OCI-LY1 (cell line): ENCODE measurements at regions not wholly inside any gene's neighbourhood (a gene's known extent, or its start where the extent isn't known, plus 50 kb on each side); places are given as distances from the start of the nearest gene placed in this dataset.

Experiments used
- H2AFZ ChIP-seq: fragments of 200-600 bp; sonication (generic), shearing (Covaris generic); 2 replicates; pipeline ENCODE4 v1.6.0; 2014; ENCODE audit warnings: antibody characterized with exemption, mild to moderate bottlenecking, low read length
- H3F3A ChIP-seq: fragments of 200-600 bp; sonication (generic), shearing (Covaris generic); 2 replicates; pipeline ENCODE4 v1.6.0; 2014; ENCODE audit warnings: mild to moderate bottlenecking, antibody characterized with exemption, low read length, moderate library complexity; ENCODE audit not compliant: insufficient read depth
- H3K27ac ChIP-seq: fragments of 200-600 bp; sonication (generic); 2 replicates; pipeline ENCODE4 v1.5.1; 2014; ENCODE audit warnings: low read length, mixed run types, mild to moderate bottlenecking, low read depth; ENCODE audit not compliant: poor library complexity, severe bottlenecking
- H3K27me3 ChIP-seq: fragments of 200-600 bp; sonication (generic); 2 replicates; pipeline ENCODE4 v1.6.0; 2014; ENCODE audit warnings: antibody characterized with exemption, mild to moderate bottlenecking, low read length, moderate library complexity; ENCODE audit not compliant: insufficient read depth
- H3K36me3 ChIP-seq: fragments of 200-600 bp; sonication (generic); 2 replicates; pipeline ENCODE4 v1.6.1; 2014; ENCODE audit warnings: mild to moderate bottlenecking, antibody characterized with exemption, low read length, moderate library complexity, mixed read lengths; ENCODE audit not compliant: insufficient read depth
- H3K4me1 ChIP-seq: fragments of 200-600 bp; sonication (generic); 2 replicates; pipeline ENCODE4 v1.5.1; 2014; ENCODE audit warnings: mild to moderate bottlenecking, low read length, moderate library complexity; ENCODE audit not compliant: insufficient read depth, severe bottlenecking
- H3K4me2 ChIP-seq: fragments of 200-600 bp; sonication (generic), shearing (Covaris generic); 2 replicates; pipeline ENCODE4 v1.6.1; 2014; ENCODE audit warnings: low read length
- H3K4me3 ChIP-seq: fragments of 200-600 bp; sonication (generic); 2 replicates; pipeline ENCODE4 v1.5.1; 2014; ENCODE audit warnings: low read length, low read depth, mild to moderate bottlenecking, mixed read lengths; ENCODE audit not compliant: poor library complexity, severe bottlenecking
- H3K79me2 ChIP-seq: fragments of 200-600 bp; shearing (Covaris generic); 2 replicates; pipeline ENCODE4 v1.6.1; 2016; ENCODE audit warnings: mixed run types, low read length, mixed read lengths; ENCODE audit not compliant: insufficient read depth
- H3K9ac ChIP-seq: fragments of 200-600 bp; sonication (generic), shearing (Covaris generic); 2 replicates; pipeline ENCODE4 v1.6.1; 2014; ENCODE audit warnings: mild to moderate bottlenecking, low read length, mixed read lengths
- H3K9me2 ChIP-seq: fragments of 200-600 bp; sonication (generic), shearing (Covaris generic); 2 replicates; pipeline ENCODE4 v1.6.1; 2014; ENCODE audit warnings: low read depth, mild to moderate bottlenecking, low read length, mixed read lengths
- H3K9me3 ChIP-seq: fragments of 200-600 bp; shearing (Covaris generic); 2 replicates; pipeline ENCODE4 v1.6.1; 2014; ENCODE audit warnings: low read length, mixed read lengths
- H4K20me1 ChIP-seq: fragments of 200-600 bp; sonication (generic), shearing (Covaris generic); 2 replicates; pipeline ENCODE4 v1.6.0; 2016; ENCODE audit warnings: mild to moderate bottlenecking, low read length; ENCODE audit not compliant: insufficient read depth
- CTCF ChIP-seq: fragments of 200-600 bp; sonication (generic), shearing (Covaris generic); IDR thresholded peaks from 2 replicates; pipeline ENCODE4 v1.5.1; 2017; ENCODE audit warnings: mild to moderate bottlenecking, antibody characterized with exemption, low read length, moderate library complexity, mixed read lengths
- EZH2 ChIP-seq: fragments of 200-600 bp; sonication (generic), shearing (Covaris generic); IDR thresholded peaks from 2 replicates; pipeline ENCODE4 v1.8.0; 2017; ENCODE audit warnings: borderline replicate concordance, mixed run types, mild to moderate bottlenecking, antibody characterized with exemption, low read length, moderate library complexity, mixed read lengths

- H3K27ac ChIP-seq, result peak overlapping the region; percentile 61
- H2AFZ ChIP-seq, result no peak overlapping the region
These were observed 280.2 kb downstream of the KCNJ3 start for GRCh38 chr2:154978710-154979109.

GRCh38 chr2:154978244-154978643 is 279.7 kb downstream of the KCNJ3 start:
- Histone ChIP-seq H3F3A (no peaks in the 10 kb centered on the region), H3K27ac (peak overlapping the region; percentile 61), H3K27me3 (no peaks in the 10 kb centered on the region), H3K79me2 (no peaks in the 10 kb centered on the region), H3K9me3 (0 out of 2 replicates have a peak, but pooled peaks cover 2% of the 10 kb centered on the region), H3K9ac (no peak overlapping the region), H3K4me2 (no peak overlapping the region), H3K4me3 (no peak overlapping the region), H3K36me3 (no peaks in the 10 kb centered on the region), H3K9me2 (no peaks in the 10 kb centered on the region), H2AFZ (no peak overlapping the region), H3K4me1 (peaks cover 53% of the 10 kb centered on the region), H4K20me1 (no peaks in the 10 kb centered on the region)
- TF ChIP-seq EZH2 (no peak), CTCF (no peak)

More at GRCh38 chr2:154978710-154979109, 280.2 kb downstream of the KCNJ3 start:
- H3K4me3 ChIP-seq, result no peak overlapping the region
- TF ChIP-seq CTCF (no peak), EZH2 (no peak)
- no peaks in the 10 kb centered on the region for H3F3A ChIP-seq
- no peaks in the 10 kb centered on the region for H4K20me1 ChIP-seq
- no peak overlapping the region for H3K9ac ChIP-seq
- H3K9me2 ChIP-seq, result no peaks in the 10 kb centered on the region
- H3K27me3 ChIP-seq, result no peaks in the 10 kb centered on the region
- no peaks in the 10 kb centered on the region for H3K79me2 ChIP-seq
- no peak overlapping the region for H3K4me2 ChIP-seq
- H3K36me3 ChIP-seq, result no peaks in the 10 kb centered on the region
- H3K9me3 ChIP-seq, result 0 out of 2 replicates have a peak, but pooled peaks cover 2% of the 10 kb centered on the region
- H3K4me1 ChIP-seq, result peaks cover 53% of the 10 kb centered on the region

GRCh38 chr2:154974041-154974440 is 275.5 kb downstream of the KCNJ3 start:
- H4K20me1 ChIP-seq, result no peaks in the 10 kb centered on the region
- H3K4me3 ChIP-seq, result peak overlapping the region; percentile 42
- H2AFZ ChIP-seq, result peak overlapping the region; percentile 80
- peak overlapping the region; percentile 16 for H3K9ac ChIP-seq
- no peaks in the 10 kb centered on the region for H3K79me2 ChIP-seq
- peaks cover 57% of the 10 kb centered on the region for H3K4me1 ChIP-seq
- H3K9me3 ChIP-seq, result no peaks in the 10 kb centered on the region
- no peaks in the 10 kb centered on the region for H3K9me2 ChIP-seq
- no peaks in the 10 kb centered on the region for H3K27me3 ChIP-seq
- no peaks in the 10 kb centered on the region for H3K36me3 ChIP-seq
- TF ChIP-seq EZH2 (no peak), CTCF (peak; percentile 32; the same call in 1 of the 2 replicates)
- peak overlapping the region; percentile 56 for H3K4me2 ChIP-seq
- H3F3A ChIP-seq, result no peaks in the 10 kb centered on the region
- peak overlapping the region; percentile 59 for H3K27ac ChIP-seq
